Dendritic cell treated with granulocyte-macrophage colony-stimulating factor and Interleukin-4, amounts not matched to agents 40 ng/mL and 50 ng/mL, for 4 days (primary cell): ENCODE measurements at regions not wholly inside any gene's neighbourhood (a gene's known extent, or its start where the extent isn't known, plus 50 kb on each side); places are given as distances from the start of the nearest gene placed in this dataset.

ENCODE experiments used
- H3K27ac Mint-ChIP-seq: one replicate; pipeline ENCODE4 v1.8.0; 2022; ENCODE audit warnings: mild to moderate bottlenecking, mixed read lengths
- H3K27me3 Mint-ChIP-seq: one replicate; pipeline ENCODE4 v1.8.0; 2022; ENCODE audit warnings: mild to moderate bottlenecking, mixed read lengths
- H3K36me3 Mint-ChIP-seq: one replicate; pipeline ENCODE4 v1.8.0; 2022; ENCODE audit warnings: low read depth, mixed read lengths
- H3K4me1 Mint-ChIP-seq: one replicate; pipeline ENCODE4 v1.8.0; 2022; ENCODE audit warnings: low read depth, mixed read lengths
- H3K4me3 Mint-ChIP-seq: one replicate; pipeline ENCODE4 v1.8.0; 2022; ENCODE audit warnings: mild to moderate bottlenecking, moderate library complexity, mixed read lengths
- H3K9me3 Mint-ChIP-seq: one replicate; pipeline ENCODE4 v1.8.0; 2022; ENCODE audit warnings: mixed read lengths
- intact Hi-C: fragments of 100-400 bp; cut with micrococcal nuclease; formaldehyde crosslinking; loops from one replicate; pipeline ENCODE4 v1.15.0; 2022

DNA sequence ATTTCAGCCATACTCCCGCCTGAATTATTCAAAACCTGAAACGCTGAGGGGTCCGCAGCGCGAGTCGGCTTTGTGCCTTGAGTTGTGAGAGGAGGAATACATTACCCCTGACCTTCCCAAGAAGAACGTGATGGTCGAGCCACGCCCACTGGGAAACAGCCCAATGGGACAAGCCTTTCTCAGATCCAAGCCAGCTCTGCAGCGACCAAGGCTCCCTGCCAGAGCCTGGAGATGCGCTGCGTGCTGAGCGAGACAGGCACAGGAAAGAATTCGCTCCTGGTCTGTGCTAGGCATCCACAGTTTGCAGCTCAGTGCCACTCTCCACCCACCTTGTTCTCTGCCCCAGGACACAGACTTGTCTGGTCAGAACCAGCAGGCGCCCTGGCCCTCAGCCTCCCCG is 74.1 kb upstream of the GLI2 start:
- H3K27me3 Mint-ChIP-seq = peaks cover 11% of the 10 kb centered on the region
- intact Hi-C loops = no loop called here
- no peaks in the 10 kb centered on the region for H3K4me1 Mint-ChIP-seq
- no peaks in the 10 kb centered on the region for H3K36me3 Mint-ChIP-seq
- peaks cover 25% of the 10 kb centered on the region for H3K9me3 Mint-ChIP-seq
- no peak overlapping the region for H3K27ac Mint-ChIP-seq
- H3K4me3 Mint-ChIP-seq = no peak overlapping the region

DNA sequence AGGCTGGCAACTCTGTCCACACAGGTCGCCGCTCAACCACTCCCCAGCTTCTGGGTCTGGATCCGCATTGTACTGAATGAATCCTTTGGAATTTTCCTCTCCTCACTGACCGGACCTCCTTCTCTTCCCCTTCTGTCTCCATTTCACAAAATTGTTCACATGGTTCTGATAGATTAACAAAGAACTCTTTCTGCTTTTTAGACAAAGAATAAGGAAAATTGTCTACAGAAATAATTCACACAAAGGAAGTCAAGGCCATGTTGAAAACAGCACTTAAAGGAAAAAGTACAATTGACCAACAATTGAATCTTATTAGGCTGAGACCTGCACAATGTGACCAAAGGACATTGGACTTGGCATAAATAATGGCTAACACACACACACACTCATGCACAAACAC is 73.6 kb upstream of the GLI2 start:
- H3K9me3 Mint-ChIP-seq = peaks cover 30% of the 10 kb centered on the region
- H3K36me3 Mint-ChIP-seq = no peaks in the 10 kb centered on the region
- no peaks in the 10 kb centered on the region for H3K4me1 Mint-ChIP-seq
- H3K27ac Mint-ChIP-seq = no peak overlapping the region
- intact Hi-C loops = no loop called here
- peaks cover 13% of the 10 kb centered on the region for H3K27me3 Mint-ChIP-seq
- no peak overlapping the region for H3K4me3 Mint-ChIP-seq

DNA sequence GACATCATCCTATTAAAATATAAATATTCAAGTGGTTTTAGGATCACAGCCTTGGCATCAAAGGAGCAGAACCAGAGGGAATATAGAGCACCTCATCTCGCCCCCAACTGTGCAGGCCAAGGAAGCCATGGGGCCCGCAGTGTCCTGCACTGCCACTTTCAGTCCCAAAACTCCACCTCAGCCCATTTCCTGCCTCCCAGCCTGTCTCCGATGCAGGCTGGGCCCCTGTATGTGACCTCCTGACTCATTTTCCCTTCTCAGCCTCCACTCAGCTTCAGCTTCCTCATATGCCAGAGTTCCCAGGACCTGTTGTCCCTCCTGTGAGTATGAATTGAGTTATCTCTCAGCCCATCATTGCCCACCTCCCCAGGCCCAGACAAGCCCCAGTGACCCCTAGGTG is 72.9 kb upstream of the GLI2 start:
- Mint-ChIP-seq H3K4me1 (no peaks in the 10 kb centered on the region), H3K36me3 (no peaks in the 10 kb centered on the region), H3K27ac (no peak overlapping the region), H3K9me3 (peaks cover 31% of the 10 kb centered on the region), H3K4me3 (no peak overlapping the region), H3K27me3 (peaks cover 13% of the 10 kb centered on the region)
- intact Hi-C loops = no loop called here

DNA sequence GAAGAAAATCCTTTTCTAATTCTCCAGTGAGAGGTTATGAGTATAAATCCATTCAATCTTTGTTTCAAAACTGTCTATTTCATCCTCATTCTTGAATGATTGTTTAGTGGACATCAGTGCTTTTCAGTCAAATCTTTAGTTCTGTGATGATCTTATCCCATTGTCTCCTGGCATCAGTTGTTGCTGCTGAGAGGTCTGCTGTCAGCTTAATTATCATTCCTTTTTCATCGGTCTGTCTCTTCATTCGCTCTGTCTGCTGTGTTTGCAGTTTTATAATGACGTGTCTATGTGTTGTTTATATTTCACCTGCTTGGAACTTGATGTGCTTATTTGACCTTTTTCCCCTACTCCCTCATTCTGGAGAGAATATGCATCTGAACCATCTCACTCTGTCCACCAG is 69.2 kb upstream of the GLI2 start:
- no peaks in the 10 kb centered on the region for H3K4me1 Mint-ChIP-seq
- no peak overlapping the region for H3K4me3 Mint-ChIP-seq
- H3K27ac Mint-ChIP-seq = no peak overlapping the region
- H3K27me3 Mint-ChIP-seq = peaks cover 28% of the 10 kb centered on the region
- H3K36me3 Mint-ChIP-seq = no peaks in the 10 kb centered on the region
- intact Hi-C loops = no loop called here
- H3K9me3 Mint-ChIP-seq = peaks cover 31% of the 10 kb centered on the region

DNA sequence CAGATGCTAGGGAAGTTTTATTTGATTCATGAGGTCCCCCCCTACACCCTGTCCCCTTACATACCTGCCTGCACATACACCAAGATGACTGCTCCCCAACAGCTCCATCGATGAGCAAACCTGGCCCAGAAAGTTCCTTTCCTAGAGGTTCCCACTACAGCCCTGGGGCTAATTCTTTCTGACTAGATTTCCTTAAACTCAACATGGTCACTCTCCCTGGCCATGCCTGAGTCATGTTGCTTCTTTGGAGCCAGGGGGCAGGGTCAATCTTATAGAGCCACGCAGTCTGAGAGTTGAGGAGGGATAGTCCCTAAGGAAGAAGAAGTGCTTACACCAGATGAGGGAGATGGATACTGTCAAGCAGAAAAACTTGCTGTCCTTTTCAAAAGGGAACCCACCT is 67.7 kb upstream of the GLI2 start:
- H3K4me1 Mint-ChIP-seq = no peaks in the 10 kb centered on the region
- no peak overlapping the region for H3K27ac Mint-ChIP-seq
- H3K9me3 Mint-ChIP-seq = peaks cover 31% of the 10 kb centered on the region
- no peaks in the 10 kb centered on the region for H3K36me3 Mint-ChIP-seq
- no peak overlapping the region for H3K4me3 Mint-ChIP-seq
- H3K27me3 Mint-ChIP-seq = peaks cover 23% of the 10 kb centered on the region
- intact Hi-C loops = no loop called here

DNA sequence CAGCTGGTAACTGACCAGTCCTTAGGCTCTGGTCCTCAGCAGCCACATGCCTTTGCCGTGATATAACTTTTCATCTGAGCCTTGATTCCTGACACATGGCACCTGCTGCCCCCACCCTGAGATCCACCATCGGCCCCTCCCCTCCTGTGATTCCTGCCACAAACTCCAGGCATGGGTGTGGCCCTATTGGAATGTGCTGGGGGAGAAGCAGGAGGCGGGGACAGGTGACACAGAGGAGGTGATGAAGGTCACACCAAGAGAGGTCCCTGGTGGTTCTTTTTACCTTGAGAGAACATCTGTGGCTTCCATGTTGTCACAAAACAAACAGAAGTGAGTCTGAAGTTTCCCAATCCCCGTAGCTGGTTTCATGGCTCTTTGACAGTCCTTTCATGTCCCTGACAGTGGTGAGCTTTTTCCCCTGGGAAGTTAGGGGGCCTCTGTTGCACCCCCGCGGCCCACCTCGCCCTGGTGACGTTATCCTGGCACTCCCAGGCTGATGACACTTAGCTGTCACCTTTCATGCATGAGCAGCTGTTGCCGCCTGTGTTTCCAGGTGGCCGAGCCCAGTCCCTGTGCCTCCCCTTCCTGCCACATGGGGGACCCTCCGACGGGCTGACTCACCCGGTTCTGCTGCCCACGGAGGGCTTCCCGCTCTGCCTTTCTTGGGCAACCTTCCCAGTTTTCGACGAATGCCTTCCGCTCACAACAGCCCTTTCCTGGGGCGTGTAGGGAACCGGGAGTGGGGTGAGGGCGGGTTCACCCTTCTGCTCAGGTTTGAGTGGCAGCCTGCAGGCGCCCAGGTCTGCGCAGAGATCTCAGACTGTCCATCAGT is 66.3 kb upstream of the GLI2 start:
- intact Hi-C loops = no loop called here
- no peaks in the 10 kb centered on the region for H3K36me3 Mint-ChIP-seq
- peaks cover 23% of the 10 kb centered on the region for H3K27me3 Mint-ChIP-seq
- no peak overlapping the region for H3K4me3 Mint-ChIP-seq
- H3K9me3 Mint-ChIP-seq = peaks cover 29% of the 10 kb centered on the region
- H3K4me1 Mint-ChIP-seq = no peaks in the 10 kb centered on the region
- no peak overlapping the region for H3K27ac Mint-ChIP-seq

DNA sequence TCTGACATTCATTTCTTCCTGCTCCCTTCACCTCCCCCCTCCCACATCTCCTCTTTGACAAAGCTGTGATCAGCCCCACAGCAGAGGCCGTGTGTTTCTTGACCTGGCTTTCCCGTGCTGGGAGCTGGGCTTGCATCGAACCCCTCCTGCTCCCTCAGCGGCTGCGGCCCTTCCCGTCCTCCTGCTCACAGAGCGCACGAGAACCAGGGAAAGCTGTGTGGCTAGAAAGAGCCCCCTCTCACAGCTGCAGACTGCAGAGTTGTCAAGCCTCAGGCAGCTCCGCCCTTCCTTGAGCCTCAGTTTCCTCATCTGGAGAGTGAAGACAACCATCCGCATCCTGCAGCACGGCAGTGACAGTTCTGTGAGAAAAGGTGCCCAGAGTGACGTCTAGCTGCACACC is 65.7 kb upstream of the GLI2 start:
- H3K9me3 Mint-ChIP-seq = peaks cover 22% of the 10 kb centered on the region
- H3K27me3 Mint-ChIP-seq = peaks cover 23% of the 10 kb centered on the region
- no peaks in the 10 kb centered on the region for H3K4me1 Mint-ChIP-seq
- intact Hi-C loops = loop anchor here (10.0 kb wide), 2 partner anchors 555 to 1025 kb away; no protein-coding TSS in a partner anchor
- no peak overlapping the region for H3K4me3 Mint-ChIP-seq
- H3K27ac Mint-ChIP-seq = no peak overlapping the region
- no peaks in the 10 kb centered on the region for H3K36me3 Mint-ChIP-seq

DNA sequence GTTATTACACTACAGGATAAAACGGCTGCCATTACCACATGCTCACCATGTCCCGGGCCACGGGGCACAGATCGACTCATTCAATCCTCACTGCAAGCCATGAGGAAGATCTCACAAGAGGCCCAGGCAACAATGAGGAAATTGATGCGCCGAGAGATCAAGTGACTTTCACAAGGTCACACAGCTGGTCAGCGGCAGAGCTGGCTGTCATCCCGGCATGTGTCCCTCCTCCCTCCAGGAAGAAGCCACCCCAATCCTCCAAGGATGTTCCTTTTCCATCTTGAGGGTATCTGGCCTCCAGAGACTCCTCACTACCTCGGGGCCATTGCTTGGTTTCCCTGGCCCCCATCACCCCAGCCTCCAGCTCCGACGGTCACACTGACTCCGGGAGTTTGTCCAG is 65.3 kb upstream of the GLI2 start:
- intact Hi-C loops = loop anchor here (10.0 kb wide), 2 partner anchors 556 to 1026 kb away; no protein-coding TSS in a partner anchor
- Mint-ChIP-seq H3K27me3 (peaks cover 23% of the 10 kb centered on the region), H3K4me3 (no peak overlapping the region)

DNA sequence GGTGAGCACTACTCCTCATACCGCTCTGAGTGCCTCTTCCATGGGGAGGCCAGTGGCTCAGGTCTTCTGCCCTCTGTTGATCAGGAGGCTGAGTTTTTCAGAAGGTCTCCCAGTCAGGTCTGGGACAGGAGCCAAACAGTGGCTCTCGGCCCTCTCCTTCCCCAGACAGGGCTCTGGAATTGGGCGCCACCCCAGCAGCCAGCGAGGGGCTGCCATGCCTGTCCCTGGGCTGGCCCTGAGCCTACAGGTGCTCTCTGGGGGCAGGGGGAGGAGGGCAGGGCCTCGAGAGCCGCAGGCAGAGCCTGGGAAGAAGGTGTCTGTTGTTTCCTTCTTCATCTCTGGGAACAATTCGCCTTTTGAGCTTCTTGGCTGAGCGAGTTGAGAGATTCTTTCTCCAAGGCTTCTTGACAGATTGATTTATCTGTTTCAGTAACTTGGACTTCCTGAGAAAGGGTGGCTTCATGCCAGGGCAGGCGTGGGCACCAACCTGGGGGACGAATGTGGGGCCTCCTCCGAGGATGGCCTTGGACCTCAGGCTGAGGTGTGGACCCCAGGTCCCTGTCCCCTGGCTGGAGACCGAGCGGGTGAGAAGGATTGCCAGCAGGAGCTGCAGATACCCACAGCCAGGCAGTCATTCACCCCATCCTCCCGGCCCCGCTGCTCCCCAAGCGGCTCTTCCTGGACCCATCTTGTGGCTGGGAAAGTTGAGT is 64.7 kb upstream of the GLI2 start:
- no peaks in the 10 kb centered on the region for H3K4me1 Mint-ChIP-seq
- H3K4me3 Mint-ChIP-seq = no peak overlapping the region
- no peaks in the 10 kb centered on the region for H3K36me3 Mint-ChIP-seq
- H3K27me3 Mint-ChIP-seq = peaks cover 25% of the 10 kb centered on the region
- H3K27ac Mint-ChIP-seq = no peak overlapping the region
- H3K9me3 Mint-ChIP-seq = peaks cover 13% of the 10 kb centered on the region
- intact Hi-C loops = loop anchor here (10.0 kb wide), 2 partner anchors 556 to 1026 kb away; no protein-coding TSS in a partner anchor

More for the DNA sequence above, 65.3 kb upstream of the GLI2 start:
- H3K4me1 Mint-ChIP-seq = no peaks in the 10 kb centered on the region
- no peak overlapping the region for H3K27ac Mint-ChIP-seq
- H3K36me3 Mint-ChIP-seq = no peaks in the 10 kb centered on the region
- H3K9me3 Mint-ChIP-seq = peaks cover 18% of the 10 kb centered on the region

DNA sequence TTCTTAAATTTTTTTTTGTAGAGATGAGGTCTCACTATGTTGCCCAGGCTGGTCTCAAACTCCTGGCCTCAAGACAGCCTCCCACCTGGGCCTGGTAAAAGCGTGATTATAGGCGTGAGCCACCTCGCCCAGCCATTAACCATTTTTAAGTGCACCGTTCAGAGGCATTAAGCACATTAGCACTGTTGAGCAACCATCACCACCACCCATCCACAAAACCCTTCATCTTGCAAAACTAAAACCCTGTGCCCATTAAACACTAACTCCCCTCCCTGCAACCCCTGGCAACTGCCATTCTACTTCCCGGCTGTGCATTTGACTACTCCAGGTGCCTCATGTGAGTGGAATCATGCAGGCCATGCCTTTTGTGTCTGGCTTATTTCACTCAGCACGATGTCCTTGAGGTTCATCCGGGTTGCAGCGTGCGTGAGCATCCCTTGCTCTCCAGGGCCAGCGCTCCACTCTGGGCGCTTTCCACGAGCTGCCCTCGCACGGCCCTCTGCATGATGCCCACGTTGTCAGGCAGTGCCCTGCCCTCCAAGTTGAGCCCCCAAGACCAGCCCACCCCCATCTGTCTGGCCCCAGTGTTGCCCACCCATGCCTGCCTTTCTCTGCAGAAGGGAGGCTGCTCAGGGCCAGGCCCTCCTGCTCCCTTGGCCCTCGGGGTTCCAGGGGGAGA is 63.0 kb upstream of the GLI2 start:
- Mint-ChIP-seq H3K4me3 (no peak overlapping the region), H3K36me3 (no peaks in the 10 kb centered on the region), H3K27ac (no peak overlapping the region), H3K4me1 (no peaks in the 10 kb centered on the region), H3K27me3 (peaks cover 27% of the 10 kb centered on the region), H3K9me3 (no peaks in the 10 kb centered on the region)
- intact Hi-C loops = loop anchor here (10.0 kb wide), 2 partner anchors 558 to 1028 kb away; no protein-coding TSS in a partner anchor

DNA sequence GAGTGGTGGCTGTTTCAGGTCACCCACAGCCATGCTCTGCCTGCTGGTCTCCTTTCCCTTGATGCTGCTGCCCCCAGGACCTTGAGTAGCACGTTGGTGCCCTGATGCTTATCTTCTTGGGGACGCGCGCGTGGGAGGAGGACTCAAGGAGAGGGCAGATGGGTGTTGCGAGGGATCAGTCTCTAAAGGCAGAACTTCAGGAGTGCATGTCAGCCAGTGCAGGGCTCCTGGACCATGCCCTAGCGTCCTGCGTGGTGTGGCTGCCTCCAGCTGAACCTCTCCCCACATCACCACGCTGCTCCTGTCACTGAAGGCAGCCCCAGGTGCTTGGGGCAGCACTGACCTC is 62.5 kb upstream of the GLI2 start:
- H3K27me3 Mint-ChIP-seq = peaks cover 31% of the 10 kb centered on the region
- intact Hi-C loops = loop anchor here (10.0 kb wide), 2 partner anchors 558 to 1028 kb away; no protein-coding TSS in a partner anchor
- no peaks in the 10 kb centered on the region for H3K9me3 Mint-ChIP-seq
- no peaks in the 10 kb centered on the region for H3K36me3 Mint-ChIP-seq
- H3K4me1 Mint-ChIP-seq = no peaks in the 10 kb centered on the region
- H3K4me3 Mint-ChIP-seq = no peak overlapping the region
- no peak overlapping the region for H3K27ac Mint-ChIP-seq

DNA sequence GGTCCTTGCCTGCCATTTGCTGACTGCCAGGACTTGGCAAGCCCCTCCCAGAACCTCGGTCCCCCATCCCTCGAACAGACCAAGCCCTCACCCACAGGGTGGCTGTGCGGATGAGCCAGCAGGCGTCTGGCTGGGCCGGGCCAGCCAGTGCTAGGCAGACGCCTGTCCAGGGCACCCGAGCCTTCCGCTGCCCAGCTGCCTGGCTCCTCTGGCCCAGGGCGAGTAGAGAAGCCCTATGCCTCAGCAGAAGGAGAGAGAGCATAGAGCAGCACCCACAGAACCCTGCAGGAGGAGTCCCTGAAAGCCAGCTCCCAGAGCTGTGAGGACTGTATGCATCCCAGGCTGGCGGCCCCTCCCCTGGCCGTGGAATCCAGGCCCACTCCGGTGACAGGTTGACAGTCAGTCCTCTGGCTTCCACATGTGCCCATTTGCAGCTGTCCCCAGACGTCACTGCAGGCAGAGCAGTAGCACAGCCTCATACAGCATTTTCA is 62.1 kb upstream of the GLI2 start:
- intact Hi-C loops = loop anchor here (2.0 to 10.0 kb wide), 3 partner anchors 331 to 1029 kb away; no protein-coding TSS in a partner anchor
- H3K27me3 Mint-ChIP-seq = peaks cover 34% of the 10 kb centered on the region
- no peaks in the 10 kb centered on the region for H3K4me1 Mint-ChIP-seq
- H3K36me3 Mint-ChIP-seq = no peaks in the 10 kb centered on the region
- no peak overlapping the region for H3K27ac Mint-ChIP-seq
- no peak overlapping the region for H3K4me3 Mint-ChIP-seq
- no peaks in the 10 kb centered on the region for H3K9me3 Mint-ChIP-seq

DNA sequence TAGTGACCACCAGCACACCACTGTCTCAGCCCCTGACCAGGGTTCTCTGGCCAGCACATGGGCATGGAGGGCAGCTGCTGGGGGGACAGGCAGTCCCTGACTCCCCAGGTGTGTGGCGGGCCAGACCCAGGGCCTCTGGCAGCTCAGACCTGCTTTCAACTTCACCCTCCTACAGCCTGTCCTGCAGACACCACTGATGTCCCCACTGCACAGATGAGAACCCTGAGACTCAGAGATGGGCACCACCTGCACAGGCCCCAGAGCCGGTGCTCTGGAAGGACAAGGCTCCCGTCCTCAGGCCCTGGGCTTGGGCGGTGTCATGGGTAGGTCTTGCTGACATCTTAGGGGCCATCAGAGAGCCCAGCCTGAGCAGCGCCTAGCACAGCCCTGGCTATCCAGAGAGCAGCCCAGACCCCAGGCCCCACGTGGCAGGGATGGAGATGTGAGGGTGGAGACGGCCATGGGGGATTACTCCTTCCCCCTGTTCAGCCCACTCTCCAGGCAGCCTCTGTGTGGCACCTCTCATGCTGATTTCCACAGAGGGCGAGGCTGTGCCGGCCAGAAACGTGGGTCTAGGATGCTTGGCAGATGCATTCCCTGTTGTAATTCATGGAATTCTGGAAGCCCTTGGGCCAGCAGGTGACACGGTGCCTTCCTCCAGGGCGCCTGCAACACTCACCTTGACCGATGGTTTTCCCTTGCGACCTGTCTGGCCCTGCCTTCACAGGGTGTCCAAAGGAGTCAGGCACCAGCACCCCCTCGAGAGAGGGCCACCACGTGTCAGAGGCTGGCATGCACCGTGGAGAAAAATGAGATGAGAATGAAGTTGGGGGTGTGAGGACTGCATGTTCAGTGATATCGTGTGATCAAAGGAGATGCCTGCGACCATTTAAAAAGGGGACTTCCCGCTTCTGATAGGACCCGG is 61.2 kb upstream of the GLI2 start:
- no peaks in the 10 kb centered on the region for H3K9me3 Mint-ChIP-seq
- H3K4me1 Mint-ChIP-seq = no peaks in the 10 kb centered on the region
- intact Hi-C loops = loop anchor here (2.0 to 10.0 kb wide), 3 partner anchors 332 to 1030 kb away; no protein-coding TSS in a partner anchor

More for the DNA sequence above, 61.2 kb upstream of the GLI2 start:
- H3K4me3 Mint-ChIP-seq = no peak overlapping the region
- H3K27me3 Mint-ChIP-seq = peaks cover 31% of the 10 kb centered on the region
- H3K27ac Mint-ChIP-seq = no peak overlapping the region
- no peaks in the 10 kb centered on the region for H3K36me3 Mint-ChIP-seq
